Right lobe of liver (tissue), 6 donors: ENCODE measurements at regions not wholly inside any gene's neighbourhood (a gene's known extent, or its start where the extent isn't known, plus 50 kb on each side); places are given as distances from the start of the nearest gene placed in this dataset.

Source experiments
- ATAC-seq, 4 donors: fragments of 200-7000 bp; cut with Tn5 transposase; one replicate each; pipeline ENCODE4 v1.9.1; 2020; ENCODE audit warnings: mild to moderate bottlenecking in 4 of 4, moderate library complexity in 4 of 4
- DNase-seq, 3 donors: peaks; one replicate each; pipeline ENCODE4 v3.0.0-alpha.2; 2020
- H3K27ac ChIP-seq, 3 donors: fragments of 200-600 bp; one replicate each; pipeline ENCODE4 v1.8.0; 2022
- H3K27me3 ChIP-seq, 2 donors: fragments of 200-600 bp; one replicate each; pipeline ENCODE4 v1.8.0; 2022
- H3K36me3 ChIP-seq, 4 donors: fragments of 200-600 bp; sonication (generic) in 1 of 4; one replicate each; pipeline versions ENCODE4 v1.5.1 to v1.8.0; 2017 to 2022; ENCODE audit warnings: control low read depth in 1 of 4
- H3K4me1 ChIP-seq, 4 donors: fragments of 200-600 bp; sonication (generic) in 1 of 4; one replicate each; pipeline versions ENCODE4 v1.5.1 to v1.8.0; 2017 to 2022; ENCODE audit warnings: control low read depth in 1 of 4
- H3K4me3 ChIP-seq, 3 donors: fragments of 200-600 bp; one replicate each; pipeline ENCODE4 v1.8.0; 2022
- H3K9me3 ChIP-seq, 4 donors: fragments of 200-600 bp; sonication (generic) in 1 of 4; one replicate each; pipeline versions ENCODE4 v1.5.1 to v1.8.0; 2017 to 2022; ENCODE audit warnings: control low read depth in 1 of 4
- CTCF ChIP-seq, 4 donors: fragments of 200-600 bp in 3 of 4; fragments of 450-650 bp in 1 of 4; IDR thresholded peaks; one replicate each; pipeline versions ENCODE4 v1.5.1 to v1.8.0; 2016 to 2022; ENCODE audit warnings: antibody characterized with exemption in 4 of 4, mild to moderate bottlenecking in 2 of 4
- POLR2A ChIP-seq: fragments of 450-650 bp; IDR thresholded peaks from one replicate; pipeline ENCODE4 v1.6.1; 2017; ENCODE audit warnings: antibody characterized with exemption, mild to moderate bottlenecking
- WGBS: methylation state at CpG from one replicate; pipeline ENCODE4 v1.1.6; 2018; ENCODE audit warnings: low coverage, low lambda C conversion rate; ENCODE audit not compliant: insufficient coverage; ENCODE audit errors: missing lambda C conversion rate; 5-methylcytosine and 5-hydroxymethylcytosine counted together
- intact Hi-C, 2 donors: fragments of 100-400 bp; cut with DNase I; formaldehyde crosslinking; loops; one replicate each; pipeline versions ENCODE4 v1.11.2 to v1.14.1; 2022
- donor health status: DM: no; HTN: yes; CAD: no.
- donor health status: DM: no; HTN: no; CAD: no.
- donor health status: DM: no; HTN: no; CAD: no.
- donor health status: DM: no; HTN: yes; CAD: no.
- donor health status: DM: no; HTN: yes; CAD: no.

GRCh38 chr21:14321042-14321441 is 61.9 kb downstream of the HSPA13 start:
- Histone ChIP-seq H3K27me3 (no peaks in the 10 kb centered on the region), H3K36me3 (no peaks in the 10 kb centered on the region), H3K4me1 (no peaks in the 10 kb centered on the region), H3K27ac (no peak overlapping the region), H3K4me3 (no peak overlapping the region), H3K9me3 (no peaks in the 10 kb centered on the region)
- TF ChIP-seq POLR2A: no peak
- no peak for TF ChIP-seq CTCF (IDR thresholded peaks at IDR 0.05)
- ATAC-seq (no peak), DNase-seq (no peak)
- WGBS: 43% methylated on average over 5 of the region's 5 CpGs
- intact Hi-C loops: no loop called here

GRCh38 chr21:14319805-14320204 is 63.1 kb downstream of the HSPA13 start:
- 17% methylated on average over 1 of the region's 1 CpG for WGBS
- intact Hi-C loops: no loop called here
- ATAC-seq (no peak), DNase-seq (no peak)
- Histone ChIP-seq H3K9me3 (no peaks in the 10 kb centered on the region), H3K27ac (no peak overlapping the region), H3K4me1 (no peaks in the 10 kb centered on the region), H3K36me3 (no peaks in the 10 kb centered on the region), H3K4me3 (no peak overlapping the region), H3K27me3 (no peaks in the 10 kb centered on the region)
- no peak for TF ChIP-seq CTCF (IDR thresholded peaks at IDR 0.05)
- no peak for TF ChIP-seq POLR2A

- Histone ChIP-seq H3K27me3 (no peaks in the 10 kb centered on the region), H3K4me3 (no peak overlapping the region), H3K27ac (no peak overlapping the region), H3K36me3 (no peaks in the 10 kb centered on the region), H3K4me1 (no peaks in the 10 kb centered on the region), H3K9me3 (no peaks in the 10 kb centered on the region)
- DNase-seq: no peak
- TF ChIP-seq CTCF (IDR thresholded peaks at IDR 0.05) (no peak), POLR2A (no peak)
- 32% methylated on average over 2 of the region's 2 CpGs for WGBS
- intact Hi-C loops: no loop called here
- no peak for ATAC-seq
These were observed 64.4 kb downstream of the HSPA13 start for GRCh38 chr21:14318578-14318977.

GRCh38 chr21:14317507-14317906 is 65.4 kb downstream of the HSPA13 start:
- intact Hi-C loops: no loop called here

More at GRCh38 chr21:14317507-14317906, 65.4 kb downstream of the HSPA13 start:
- H3K4me1 ChIP-seq: no peaks in the 10 kb centered on the region
- DNase-seq: no peak
- TF ChIP-seq POLR2A: no peak
- no peak for TF ChIP-seq CTCF (IDR thresholded peaks at IDR 0.05)
- ATAC-seq: no peak
- no peak overlapping the region for H3K4me3 ChIP-seq
- WGBS: 39% methylated on average over 4 of the region's 4 CpGs
- no peaks in the 10 kb centered on the region for H3K36me3 ChIP-seq
- H3K27ac ChIP-seq: no peak overlapping the region
- H3K27me3 ChIP-seq: no peaks in the 10 kb centered on the region
- no peaks in the 10 kb centered on the region for H3K9me3 ChIP-seq
